HEK293 (cell line): ENCODE measurements at regions not wholly inside any gene's neighbourhood (a gene's known extent, or its start where the extent isn't known, plus 50 kb on each side); places are given as distances from the start of the nearest gene placed in this dataset.

Source experiments
- CTCF ChIA-PET: fragments of 350-600 bp; formaldehyde crosslinking; extraction: SDS; loops from one replicate; lab custom pipeline; 2021; ENCODE audit warnings: antibody characterized with exemption; lab: Yijun Ruan, JAX
- POLR2A ChIA-PET: fragments of 300-600 bp; formaldehyde crosslinking; extraction: SDS; loops from one replicate; lab custom pipeline; 2020; ENCODE audit warnings: antibody characterized with exemption, inconsistent platforms; lab: Yijun Ruan, JAX
- H3K27ac ChIP-seq: fragments of 200-500 bp; sonication (Bioruptor generic); 2 replicates; pipeline ENCODE4 v1.5.1; 2014; ENCODE audit warnings: low read depth, low read length, control low read depth, inconsistent platforms; ENCODE audit errors: extremely low read depth
- H3K36me3 ChIP-seq, 2 experiments: fragments of 200-500 bp in 1 of 2; sonication (Bioruptor generic) in 1 of 2; 1 replicate in 1 of 2; 2 replicates in 1 of 2; pipeline ENCODE4 v1.5.1; 2014 to 2017; ENCODE audit warnings: inconsistent platforms in 2 of 2, low read length in 2 of 2; ENCODE audit not compliant: control insufficient read depth in 2 of 2, insufficient read depth in 1 of 2
- H3K4me1 ChIP-seq: fragments of 200-500 bp; sonication (Bioruptor generic); 2 replicates; pipeline ENCODE4 v1.5.1; 2014; ENCODE audit warnings: mild to moderate bottlenecking, low read length, inconsistent platforms; ENCODE audit not compliant: control insufficient read depth, insufficient read depth
- H3K4me3 ChIP-seq: 2 replicates; pipeline ENCODE4 v1.5.1; 2011; ENCODE audit warnings: low read depth, mild to moderate bottlenecking, control low read depth, low read length, moderate library complexity
- H3K9me3 ChIP-seq: fragments of 200-500 bp; sonication (Bioruptor generic); 2 replicates; pipeline ENCODE4 v1.5.1; 2014; ENCODE audit warnings: low read depth, low read length, inconsistent platforms; ENCODE audit not compliant: control insufficient read depth, insufficient read depth
- BCL11A ChIP-seq: fragments of 450-650 bp; formaldehyde crosslinking; IDR thresholded peaks from 2 replicates; pipeline ENCODE4 v1.5.1; 2016; ENCODE audit warnings: low read depth, missing biosample characterization, missing genetic modification characterization
- HOXC10 ChIP-seq: sonication (generic); formaldehyde crosslinking; IDR thresholded peaks from 2 replicates; pipeline ENCODE4 v1.8.1; 2023; ENCODE audit warnings: mild to moderate bottlenecking, missing genetic modification reagents
- ZNF114 ChIP-seq: fragments of 450-650 bp; formaldehyde crosslinking; IDR thresholded peaks from 2 replicates; pipeline ENCODE4 v1.5.0; 2017; ENCODE audit warnings: missing biosample characterization, missing genetic modification characterization
- ZNF132 ChIP-seq: fragments of 450-650 bp; formaldehyde crosslinking; IDR thresholded peaks from 2 replicates; pipeline ENCODE4 v1.5.1; 2017; ENCODE audit warnings: missing biosample characterization, missing genetic modification characterization, borderline replicate concordance
- ZNF175 ChIP-seq: fragments of 450-650 bp; formaldehyde crosslinking; IDR thresholded peaks from 2 replicates; pipeline ENCODE4 v1.5.1; 2016; ENCODE audit warnings: missing biosample characterization, missing genetic modification characterization
- ZNF221 ChIP-seq: fragments of 450-650 bp; formaldehyde crosslinking; IDR thresholded peaks from 2 replicates; pipeline ENCODE4 v1.5.1; 2017; ENCODE audit warnings: missing biosample characterization, missing genetic modification characterization, borderline replicate concordance
- ZNF311 ChIP-seq: fragments of 450-650 bp; formaldehyde crosslinking; IDR thresholded peaks from 2 replicates; pipeline ENCODE4 v1.5.1; 2017; ENCODE audit warnings: missing biosample characterization, missing genetic modification characterization, borderline replicate concordance
- ZNF416 ChIP-seq: fragments of 450-650 bp; formaldehyde crosslinking; IDR thresholded peaks from 2 replicates; pipeline ENCODE4 v1.5.1; 2016; ENCODE audit warnings: missing biosample characterization, missing genetic modification characterization
- ZNF571 ChIP-seq: fragments of 450-650 bp; formaldehyde crosslinking; IDR thresholded peaks from 2 replicates; pipeline ENCODE4 v1.5.0; 2017; ENCODE audit warnings: missing biosample characterization, missing genetic modification characterization
- ZNF664 ChIP-seq: fragments of 450-650 bp; formaldehyde crosslinking; IDR thresholded peaks from 2 replicates; pipeline ENCODE4 v1.5.1; 2016; ENCODE audit warnings: missing biosample characterization, missing genetic modification characterization
- ZSCAN30 ChIP-seq: fragments of 450-650 bp; IDR thresholded peaks from 2 replicates; pipeline ENCODE4 v1.5.1; 2018; ENCODE audit warnings: missing biosample characterization, mild to moderate bottlenecking, missing genetic modification characterization, moderate library complexity
- TF ChIP-seq, protein P1 (sequence below): fragments of 450-650 bp; formaldehyde crosslinking; IDR thresholded peaks from 2 replicates; pipeline ENCODE4 v1.5.1; 2017; ENCODE audit warnings: missing biosample characterization, missing genetic modification characterization
- TF ChIP-seq, protein P2 (sequence below): fragments of 450-650 bp; formaldehyde crosslinking; IDR thresholded peaks from 2 replicates; pipeline ENCODE4 v1.5.1; 2016; ENCODE audit warnings: missing biosample characterization, missing genetic modification characterization
- TF ChIP-seq, protein P3 (sequence below): fragments of 450-650 bp; formaldehyde crosslinking; conservative IDR thresholded peaks from 2 replicates; pipeline ENCODE4 v1.5.1; 2016; ENCODE audit warnings: low read depth, missing biosample characterization, missing genetic modification characterization
- TF ChIP-seq, protein P4 (sequence below): fragments of 450-650 bp; formaldehyde crosslinking; IDR thresholded peaks from 2 replicates; pipeline ENCODE4 v1.5.1; 2016; ENCODE audit warnings: missing biosample characterization, missing genetic modification characterization
- TF ChIP-seq, protein P5 (sequence below): fragments of 450-650 bp; IDR thresholded peaks from 2 replicates; pipeline ENCODE4 v1.5.1; 2018; ENCODE audit warnings: missing biosample characterization, mild to moderate bottlenecking, missing genetic modification characterization
- TF ChIP-seq, protein P6 (sequence below): fragments of 450-650 bp; formaldehyde crosslinking; optimal IDR thresholded peaks from 2 replicates; pipeline ENCODE3; 2016; ENCODE audit warnings: missing biosample characterization, mild to moderate bottlenecking, missing genetic modification characterization

DNA sequence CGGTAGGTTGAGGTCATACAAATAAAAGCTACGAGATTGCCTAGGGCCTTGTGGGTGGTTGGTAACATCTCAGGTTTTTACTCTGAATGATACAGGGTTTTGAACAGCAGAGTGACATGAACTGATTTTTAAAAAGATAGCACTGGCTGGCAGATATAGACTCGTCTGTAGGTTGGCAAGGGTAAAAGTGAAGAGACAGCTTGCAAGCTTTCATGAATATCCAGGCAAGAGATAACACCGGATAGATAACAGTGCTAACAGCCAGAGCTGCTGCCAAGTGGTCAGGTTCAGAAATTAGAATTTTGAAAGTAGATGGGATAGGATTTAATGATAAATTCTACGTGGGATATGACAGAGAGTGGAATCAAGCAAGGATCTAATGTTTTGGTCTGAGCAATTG, 299.7 kb upstream of the AADAT start:
- CTCF ChIA-PET: no interaction called here
- Histone ChIP-seq H3K4me3 (no peak overlapping the region), H3K4me1 (no peaks in the 10 kb centered on the region), H3K9me3 (no peaks in the 10 kb centered on the region), H3K36me3 (no peaks in the 10 kb centered on the region), H3K27ac (no peak overlapping the region)
- POLR2A ChIA-PET: no interaction called here
- TF ChIP-seq, protein P1, sequence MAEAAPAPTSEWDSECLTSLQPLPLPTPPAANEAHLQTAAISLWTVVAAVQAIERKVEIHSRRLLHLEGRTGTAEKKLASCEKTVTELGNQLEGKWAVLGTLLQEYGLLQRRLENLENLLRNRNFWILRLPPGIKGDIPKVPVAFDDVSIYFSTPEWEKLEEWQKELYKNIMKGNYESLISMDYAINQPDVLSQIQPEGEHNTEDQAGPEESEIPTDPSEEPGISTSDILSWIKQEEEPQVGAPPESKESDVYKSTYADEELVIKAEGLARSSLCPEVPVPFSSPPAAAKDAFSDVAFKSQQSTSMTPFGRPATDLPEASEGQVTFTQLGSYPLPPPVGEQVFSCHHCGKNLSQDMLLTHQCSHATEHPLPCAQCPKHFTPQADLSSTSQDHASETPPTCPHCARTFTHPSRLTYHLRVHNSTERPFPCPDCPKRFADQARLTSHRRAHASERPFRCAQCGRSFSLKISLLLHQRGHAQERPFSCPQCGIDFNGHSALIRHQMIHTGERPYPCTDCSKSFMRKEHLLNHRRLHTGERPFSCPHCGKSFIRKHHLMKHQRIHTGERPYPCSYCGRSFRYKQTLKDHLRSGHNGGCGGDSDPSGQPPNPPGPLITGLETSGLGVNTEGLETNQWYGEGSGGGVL (tag by site-specific recombination): no peak
- TF ChIP-seq ZNF221 (tag by site-specific recombination) (no peak), ZNF132 (no peak), ZNF311 (tag by site-specific recombination) (no peak), ZNF416 (no peak), ZNF664 (tag by site-specific recombination) (no peak)
- TF ChIP-seq, protein P2, sequence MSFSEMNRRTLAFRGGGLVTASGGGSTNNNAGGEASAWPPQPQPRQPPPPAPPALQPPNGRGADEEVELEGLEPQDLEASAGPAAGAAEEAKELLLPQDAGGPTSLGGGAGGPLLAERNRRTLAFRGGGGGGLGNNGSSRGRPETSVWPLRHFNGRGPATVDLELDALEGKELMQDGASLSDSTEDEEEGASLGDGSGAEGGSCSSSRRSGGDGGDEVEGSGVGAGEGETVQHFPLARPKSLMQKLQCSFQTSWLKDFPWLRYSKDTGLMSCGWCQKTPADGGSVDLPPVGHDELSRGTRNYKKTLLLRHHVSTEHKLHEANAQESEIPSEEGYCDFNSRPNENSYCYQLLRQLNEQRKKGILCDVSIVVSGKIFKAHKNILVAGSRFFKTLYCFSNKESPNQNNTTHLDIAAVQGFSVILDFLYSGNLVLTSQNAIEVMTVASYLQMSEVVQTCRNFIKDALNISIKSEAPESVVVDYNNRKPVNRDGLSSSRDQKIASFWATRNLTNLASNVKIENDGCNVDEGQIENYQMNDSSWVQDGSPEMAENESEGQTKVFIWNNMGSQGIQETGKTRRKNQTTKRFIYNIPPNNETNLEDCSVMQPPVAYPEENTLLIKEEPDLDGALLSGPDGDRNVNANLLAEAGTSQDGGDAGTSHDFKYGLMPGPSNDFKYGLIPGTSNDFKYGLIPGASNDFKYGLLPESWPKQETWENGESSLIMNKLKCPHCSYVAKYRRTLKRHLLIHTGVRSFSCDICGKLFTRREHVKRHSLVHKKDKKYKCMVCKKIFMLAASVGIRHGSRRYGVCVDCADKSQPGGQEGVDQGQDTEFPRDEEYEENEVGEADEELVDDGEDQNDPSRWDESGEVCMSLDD (tag by site-specific recombination): no peak
- TF ChIP-seq, protein P3, sequence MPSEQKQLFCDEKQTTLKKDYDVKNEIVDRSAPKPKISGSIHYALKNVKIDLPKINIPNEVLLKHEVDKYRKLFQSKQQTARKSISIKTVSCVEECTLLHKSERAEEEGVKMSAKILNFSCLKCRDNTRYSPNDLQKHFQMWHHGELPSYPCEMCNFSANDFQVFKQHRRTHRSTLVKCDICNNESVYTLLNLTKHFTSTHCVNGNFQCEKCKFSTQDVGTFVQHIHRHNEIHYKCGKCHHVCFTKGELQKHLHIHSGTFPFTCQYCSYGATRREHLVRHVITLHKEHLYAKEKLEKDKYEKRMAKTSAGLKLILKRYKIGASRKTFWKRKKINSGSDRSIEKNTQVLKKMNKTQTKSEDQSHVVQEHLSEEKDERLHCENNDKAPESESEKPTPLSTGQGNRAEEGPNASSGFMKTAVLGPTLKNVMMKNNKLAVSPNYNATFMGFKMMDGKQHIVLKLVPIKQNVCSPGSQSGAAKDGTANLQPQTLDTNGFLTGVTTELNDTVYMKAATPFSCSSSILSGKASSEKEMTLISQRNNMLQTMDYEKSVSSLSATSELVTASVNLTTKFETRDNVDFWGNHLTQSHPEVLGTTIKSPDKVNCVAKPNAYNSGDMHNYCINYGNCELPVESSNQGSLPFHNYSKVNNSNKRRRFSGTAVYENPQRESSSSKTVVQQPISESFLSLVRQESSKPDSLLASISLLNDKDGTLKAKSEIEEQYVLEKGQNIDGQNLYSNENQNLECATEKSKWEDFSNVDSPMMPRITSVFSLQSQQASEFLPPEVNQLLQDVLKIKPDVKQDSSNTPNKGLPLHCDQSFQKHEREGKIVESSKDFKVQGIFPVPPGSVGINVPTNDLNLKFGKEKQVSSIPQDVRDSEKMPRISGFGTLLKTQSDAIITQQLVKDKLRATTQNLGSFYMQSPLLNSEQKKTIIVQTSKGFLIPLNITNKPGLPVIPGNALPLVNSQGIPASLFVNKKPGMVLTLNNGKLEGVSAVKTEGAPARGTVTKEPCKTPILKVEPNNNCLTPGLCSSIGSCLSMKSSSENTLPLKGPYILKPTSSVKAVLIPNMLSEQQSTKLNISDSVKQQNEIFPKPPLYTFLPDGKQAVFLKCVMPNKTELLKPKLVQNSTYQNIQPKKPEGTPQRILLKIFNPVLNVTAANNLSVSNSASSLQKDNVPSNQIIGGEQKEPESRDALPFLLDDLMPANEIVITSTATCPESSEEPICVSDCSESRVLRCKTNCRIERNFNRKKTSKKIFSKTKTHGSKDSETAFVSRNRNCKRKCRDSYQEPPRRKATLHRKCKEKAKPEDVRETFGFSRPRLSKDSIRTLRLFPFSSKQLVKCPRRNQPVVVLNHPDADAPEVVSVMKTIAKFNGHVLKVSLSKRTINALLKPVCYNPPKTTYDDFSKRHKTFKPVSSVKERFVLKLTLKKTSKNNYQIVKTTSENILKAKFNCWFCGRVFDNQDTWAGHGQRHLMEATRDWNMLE (tag by site-specific recombination): no peak

DNA sequence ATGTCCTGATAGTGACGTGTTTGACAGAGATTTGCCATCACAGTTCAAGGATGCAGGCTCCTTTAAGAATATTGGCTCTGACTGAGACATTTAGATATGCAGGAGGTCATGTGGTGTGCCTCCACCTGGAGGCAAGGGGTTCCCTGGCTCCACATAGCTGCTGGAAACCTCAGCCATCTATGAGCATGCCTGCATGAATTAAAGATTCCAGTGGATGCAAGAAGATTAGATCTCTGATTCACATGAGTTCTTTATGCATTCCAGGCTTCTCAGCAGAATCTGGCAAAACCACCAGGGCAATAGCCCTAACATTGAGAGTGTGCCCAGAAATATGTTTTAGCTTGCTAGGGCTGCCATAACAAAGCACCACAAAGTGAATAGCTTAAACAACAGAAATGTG, 298.5 kb upstream of the AADAT start:
- POLR2A ChIA-PET: no interaction called here

More for the DNA sequence above, 298.5 kb upstream of the AADAT start:
- Histone ChIP-seq H3K4me3 (no peak overlapping the region), H3K27ac (no peak overlapping the region), H3K9me3 (no peaks in the 10 kb centered on the region), H3K36me3 (no peaks in the 10 kb centered on the region), H3K4me1 (no peaks in the 10 kb centered on the region)
- TF ChIP-seq, protein P4, sequence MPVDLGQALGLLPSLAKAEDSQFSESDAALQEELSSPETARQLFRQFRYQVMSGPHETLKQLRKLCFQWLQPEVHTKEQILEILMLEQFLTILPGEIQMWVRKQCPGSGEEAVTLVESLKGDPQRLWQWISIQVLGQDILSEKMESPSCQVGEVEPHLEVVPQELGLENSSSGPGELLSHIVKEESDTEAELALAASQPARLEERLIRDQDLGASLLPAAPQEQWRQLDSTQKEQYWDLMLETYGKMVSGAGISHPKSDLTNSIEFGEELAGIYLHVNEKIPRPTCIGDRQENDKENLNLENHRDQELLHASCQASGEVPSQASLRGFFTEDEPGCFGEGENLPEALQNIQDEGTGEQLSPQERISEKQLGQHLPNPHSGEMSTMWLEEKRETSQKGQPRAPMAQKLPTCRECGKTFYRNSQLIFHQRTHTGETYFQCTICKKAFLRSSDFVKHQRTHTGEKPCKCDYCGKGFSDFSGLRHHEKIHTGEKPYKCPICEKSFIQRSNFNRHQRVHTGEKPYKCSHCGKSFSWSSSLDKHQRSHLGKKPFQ (tag by site-specific recombination): no peak
- TF ChIP-seq ZNF114 (tag by site-specific recombination) (no peak), ZNF175 (tag by site-specific recombination) (no peak), BCL11A (tag by site-specific recombination) (no peak), ZSCAN30 (tag by site-specific recombination) (no peak), ZNF571 (tag by site-specific recombination) (no peak), HOXC10 (no peak)
- TF ChIP-seq, protein P5, sequence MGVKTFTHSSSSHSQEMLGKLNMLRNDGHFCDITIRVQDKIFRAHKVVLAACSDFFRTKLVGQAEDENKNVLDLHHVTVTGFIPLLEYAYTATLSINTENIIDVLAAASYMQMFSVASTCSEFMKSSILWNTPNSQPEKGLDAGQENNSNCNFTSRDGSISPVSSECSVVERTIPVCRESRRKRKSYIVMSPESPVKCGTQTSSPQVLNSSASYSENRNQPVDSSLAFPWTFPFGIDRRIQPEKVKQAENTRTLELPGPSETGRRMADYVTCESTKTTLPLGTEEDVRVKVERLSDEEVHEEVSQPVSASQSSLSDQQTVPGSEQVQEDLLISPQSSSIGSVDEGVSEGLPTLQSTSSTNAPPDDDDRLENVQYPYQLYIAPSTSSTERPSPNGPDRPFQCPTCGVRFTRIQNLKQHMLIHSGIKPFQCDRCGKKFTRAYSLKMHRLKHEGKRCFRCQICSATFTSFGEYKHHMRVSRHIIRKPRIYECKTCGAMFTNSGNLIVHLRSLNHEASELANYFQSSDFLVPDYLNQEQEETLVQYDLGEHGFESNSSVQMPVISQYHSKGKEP (tag by site-specific recombination): no peak
- TF ChIP-seq, protein P6, sequence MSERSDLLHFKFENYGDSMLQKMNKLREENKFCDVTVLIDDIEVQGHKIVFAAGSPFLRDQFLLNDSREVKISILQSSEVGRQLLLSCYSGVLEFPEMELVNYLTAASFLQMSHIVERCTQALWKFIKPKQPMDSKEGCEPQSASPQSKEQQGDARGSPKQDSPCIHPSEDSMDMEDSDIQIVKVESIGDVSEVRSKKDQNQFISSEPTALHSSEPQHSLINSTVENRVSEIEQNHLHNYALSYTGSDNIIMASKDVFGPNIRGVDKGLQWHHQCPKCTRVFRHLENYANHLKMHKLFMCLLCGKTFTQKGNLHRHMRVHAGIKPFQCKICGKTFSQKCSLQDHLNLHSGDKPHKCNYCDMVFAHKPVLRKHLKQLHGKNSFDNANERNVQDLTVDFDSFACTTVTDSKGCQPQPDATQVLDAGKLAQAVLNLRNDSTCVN: no peak
- CTCF ChIA-PET: no interaction called here
